ENCODE measurements at regions not wholly inside any gene's neighbourhood (a gene's known extent, or its start where the extent isn't known, plus 50 kb on each side); places are given as distances from the start of the nearest gene placed in this dataset.

GRCh38 chr5:123943151-123943550, 431.2 kb downstream of the CSNK1G3 start:
- TF ChIP-seq CTCF (IDR thresholded peaks at IDR 0.05) = no peak
- TF ChIP-seq POLR2A (IDR thresholded peaks at IDR 0.05) = no peak

All from lower leg skin (tissue), 3 donors.